ENCODE measurements at regions not wholly inside any gene's neighbourhood (a gene's known extent, or its start where the extent isn't known, plus 50 kb on each side); places are given as distances from the start of the nearest gene placed in this dataset.

GRCh38 chr4:108325561-108325960 is 156.8 kb upstream of the LEF1 start:
- Mint-ChIP-seq H3K27me3 (no peaks in the 10 kb centered on the region), H3K27ac (no peak overlapping the region), H3K4me1 (ENCODE audit: low read depth) (peaks cover 18% of the 10 kb centered on the region), H3K36me3 (ENCODE audit: low read depth) (no peaks in the 10 kb centered on the region), H3K4me3 (no peak overlapping the region), H3K9me3 (no peaks in the 10 kb centered on the region)
- intact Hi-C loops (cut with micrococcal nuclease) = no loop called here
- ATAC-seq = no peak
- ChIA-PET POLR2A (no interaction called here), CTCF (no interaction called here)
- no peak for DNase-seq
- TF ChIP-seq, protein P1, sequence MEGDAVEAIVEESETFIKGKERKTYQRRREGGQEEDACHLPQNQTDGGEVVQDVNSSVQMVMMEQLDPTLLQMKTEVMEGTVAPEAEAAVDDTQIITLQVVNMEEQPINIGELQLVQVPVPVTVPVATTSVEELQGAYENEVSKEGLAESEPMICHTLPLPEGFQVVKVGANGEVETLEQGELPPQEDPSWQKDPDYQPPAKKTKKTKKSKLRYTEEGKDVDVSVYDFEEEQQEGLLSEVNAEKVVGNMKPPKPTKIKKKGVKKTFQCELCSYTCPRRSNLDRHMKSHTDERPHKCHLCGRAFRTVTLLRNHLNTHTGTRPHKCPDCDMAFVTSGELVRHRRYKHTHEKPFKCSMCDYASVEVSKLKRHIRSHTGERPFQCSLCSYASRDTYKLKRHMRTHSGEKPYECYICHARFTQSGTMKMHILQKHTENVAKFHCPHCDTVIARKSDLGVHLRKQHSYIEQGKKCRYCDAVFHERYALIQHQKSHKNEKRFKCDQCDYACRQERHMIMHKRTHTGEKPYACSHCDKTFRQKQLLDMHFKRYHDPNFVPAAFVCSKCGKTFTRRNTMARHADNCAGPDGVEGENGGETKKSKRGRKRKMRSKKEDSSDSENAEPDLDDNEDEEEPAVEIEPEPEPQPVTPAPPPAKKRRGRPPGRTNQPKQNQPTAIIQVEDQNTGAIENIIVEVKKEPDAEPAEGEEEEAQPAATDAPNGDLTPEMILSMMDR (IDR thresholded peaks at IDR 0.05) = no peak

GRCh38 chr4:108324450-108324849 is 155.7 kb upstream of the LEF1 start:
- TF ChIP-seq, protein P1 (IDR thresholded peaks at IDR 0.05) = no peak
- ChIA-PET POLR2A (no interaction called here), CTCF (no interaction called here)
- Mint-ChIP-seq H3K4me3 (no peak overlapping the region), H3K4me1 (ENCODE audit: low read depth) (peaks cover 18% of the 10 kb centered on the region), H3K9me3 (no peaks in the 10 kb centered on the region), H3K27ac (no peak overlapping the region), H3K36me3 (ENCODE audit: low read depth) (no peaks in the 10 kb centered on the region), H3K27me3 (no peaks in the 10 kb centered on the region)
- intact Hi-C loops (cut with micrococcal nuclease) = no loop called here
- DNase-seq (no peak), ATAC-seq (no peak)

- DNase-seq = no peak
- POLR2A ChIA-PET = no interaction called here
- CTCF ChIA-PET = no interaction called here
- no peaks in the 10 kb centered on the region for H3K36me3 Mint-ChIP-seq (ENCODE audit: low read depth)
- no peak overlapping the region for H3K27ac Mint-ChIP-seq
- H3K9me3 Mint-ChIP-seq = no peaks in the 10 kb centered on the region
- H3K4me3 Mint-ChIP-seq = no peak overlapping the region
- TF ChIP-seq, protein P1 (IDR thresholded peaks at IDR 0.05) = no peak
- intact Hi-C loops (cut with micrococcal nuclease) = no loop called here
- H3K27me3 Mint-ChIP-seq = no peaks in the 10 kb centered on the region
- H3K4me1 Mint-ChIP-seq (ENCODE audit: low read depth) = peaks cover 1% of the 10 kb centered on the region
- ATAC-seq = no peak
Observed at GRCh38 chr4:108322497-108322896, 153.8 kb upstream of the LEF1 start.

GRCh38 chr4:108320061-108320460 is 151.3 kb upstream of the LEF1 start:
- intact Hi-C loops (cut with micrococcal nuclease) = no loop called here
- TF ChIP-seq, protein P1 (IDR thresholded peaks at IDR 0.05) = no peak
- POLR2A ChIA-PET = no interaction called here
- ATAC-seq = no peak
- H3K4me1 Mint-ChIP-seq (ENCODE audit: low read depth) = peaks cover 5% of the 10 kb centered on the region
- DNase-seq = no peak
- H3K36me3 Mint-ChIP-seq (ENCODE audit: low read depth) = no peaks in the 10 kb centered on the region
- no peaks in the 10 kb centered on the region for H3K27me3 Mint-ChIP-seq
- CTCF ChIA-PET = no interaction called here
- no peak overlapping the region for H3K4me3 Mint-ChIP-seq
- H3K9me3 Mint-ChIP-seq = no peaks in the 10 kb centered on the region
- no peak overlapping the region for H3K27ac Mint-ChIP-seq

DNA sequence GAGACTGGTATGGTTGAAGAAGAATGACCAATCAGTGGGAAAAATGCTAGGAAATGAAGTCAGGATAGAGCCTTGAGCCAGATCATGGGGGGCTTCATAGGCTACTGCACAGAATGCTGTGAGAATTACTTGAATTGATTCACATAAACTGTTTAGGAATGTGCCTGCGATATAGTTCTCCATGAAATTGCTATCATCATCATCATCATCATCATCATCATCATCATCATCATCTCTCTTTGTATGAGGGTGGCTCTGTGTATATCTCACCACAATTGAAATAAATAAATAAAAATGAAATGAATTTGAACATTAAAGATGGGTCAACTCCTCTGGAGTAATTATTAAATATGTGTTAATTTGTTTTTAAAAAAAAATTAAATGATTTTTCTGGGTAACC is 148.6 kb upstream of the LEF1 start:
- CTCF ChIA-PET = interaction anchor here (1.4 kb wide), 1 partner anchor 12 kb away, joined by 3 read pairs; no protein-coding TSS in a partner anchor
- POLR2A ChIA-PET = no interaction called here

More for the DNA sequence above, 148.6 kb upstream of the LEF1 start:
- H3K27ac Mint-ChIP-seq = no peak overlapping the region
- TF ChIP-seq, protein P1 (IDR thresholded peaks at IDR 0.05) = no peak
- DNase-seq (no peak), ATAC-seq (no peak)
- peaks cover 19% of the 10 kb centered on the region for H3K4me1 Mint-ChIP-seq (ENCODE audit: low read depth)
- H3K4me3 Mint-ChIP-seq = no peak overlapping the region
- H3K36me3 Mint-ChIP-seq (ENCODE audit: low read depth) = no peaks in the 10 kb centered on the region
- intact Hi-C loops (cut with micrococcal nuclease) = no loop called here
- H3K27me3 Mint-ChIP-seq = no peaks in the 10 kb centered on the region
- no peaks in the 10 kb centered on the region for H3K9me3 Mint-ChIP-seq

Data from activated CD8-positive, alpha-beta T cell treated with anti-CD3 and anti-CD28 coated beads for 36 hours (primary cell).